DMS53 treated with DMSO at 0.1 percent for 48 hours (cell line): ENCODE measurements at regions not wholly inside any gene's neighbourhood (a gene's known extent, or its start where the extent isn't known, plus 50 kb on each side); places are given as distances from the start of the nearest gene placed in this dataset.

Experiments used
- DNase-seq: peaks from one replicate; lab custom pipeline; 2025; ENCODE audit not compliant: unreplicated experiment; lab: John Stamatoyannopoulos, UW

GRCh38 chr20:20938599-20938998 is 167.6 kb downstream of the LINC00237 start:
- no peak for DNase-seq

GRCh38 chr20:20938131-20938530 is 168.0 kb downstream of the LINC00237 start:
- no peak for DNase-seq

GRCh38 chr20:20933142-20933958 is 172.8 kb downstream of the LINC00237 start:
- DNase-seq, result no peak

- DNase-seq, result no peak
Observed at GRCh38 chr20:20932156-20932555, 174.0 kb downstream of the LINC00237 start.

- no peak for DNase-seq
Observed at GRCh38 chr20:20931632-20932031, 174.5 kb downstream of the LINC00237 start.

GRCh38 chr20:20931024-20931423 is 175.1 kb downstream of the LINC00237 start:
- no peak for DNase-seq

- no peak for DNase-seq
Observed at GRCh38 chr20:20930500-20930899, 175.7 kb downstream of the LINC00237 start.

- DNase-seq, result no peak
Observed at GRCh38 chr20:20929341-20929740, 176.8 kb downstream of the LINC00237 start.

- no peak for DNase-seq
Observed at GRCh38 chr20:20926222-20926905, 179.8 kb downstream of the LINC00237 start.

- no peak for DNase-seq
Observed at GRCh38 chr20:20920433-20920832, 185.7 kb downstream of the LINC00237 start.

- DNase-seq, result no peak
Observed at GRCh38 chr20:20915844-20916243, 190.3 kb downstream of the LINC00237 start.

- no peak for DNase-seq
Observed at GRCh38 chr20:20904501-20904831, 192.0 kb upstream of the RALGAPA2 start.

- DNase-seq, result no peak
Observed at GRCh38 chr20:20903773-20904500, 191.5 kb upstream of the RALGAPA2 start.

- DNase-seq, result no peak
Observed at GRCh38 chr20:20897922-20898321, 185.5 kb upstream of the RALGAPA2 start.

GRCh38 chr20:20897145-20897544 is 184.7 kb upstream of the RALGAPA2 start:
- no peak for DNase-seq

- DNase-seq, result no peak
Observed at GRCh38 chr20:20896606-20897005, 184.2 kb upstream of the RALGAPA2 start.

- no peak for DNase-seq
Observed at GRCh38 chr20:20895537-20895936, 183.1 kb upstream of the RALGAPA2 start.

GRCh38 chr20:20894753-20895152 is 182.3 kb upstream of the RALGAPA2 start:
- no peak for DNase-seq

- DNase-seq, result no peak
Observed at GRCh38 chr20:20894280-20894679, 181.8 kb upstream of the RALGAPA2 start.

- no peak for DNase-seq
Observed at GRCh38 chr20:20892328-20892727, 179.9 kb upstream of the RALGAPA2 start.

- DNase-seq, result no peak
Observed at GRCh38 chr20:20890751-20891150, 178.3 kb upstream of the RALGAPA2 start.

GRCh38 chr20:20888936-20889335 is 176.5 kb upstream of the RALGAPA2 start:
- DNase-seq, result no peak
